ENCODE measurements at regions not wholly inside any gene's neighbourhood (a gene's known extent, or its start where the extent isn't known, plus 50 kb on each side); places are given as distances from the start of the nearest gene placed in this dataset.

- no peak for TF ChIP-seq CTCF (IDR thresholded peaks at IDR 0.05)
- no peak for TF ChIP-seq POLR2A (IDR thresholded peaks at IDR 0.05)
Measured at GRCh38 chr4:11732155-11732554, 303.5 kb upstream of the HS3ST1 start.

All from heart left ventricle (tissue), 13 donors.